HG02759 (cell line): ENCODE measurements at regions not wholly inside any gene's neighbourhood (a gene's known extent, or its start where the extent isn't known, plus 50 kb on each side); places are given as distances from the start of the nearest gene placed in this dataset.
A peak's percentile ranks its signal among the peaks of the same experiment; 100 is the strongest.
"Not testable (repeated sequence)": the region's sequence is repeated elsewhere in the genome, so short reads cannot be mapped to it uniquely, and the experiment has no call there.

Source experiments
- ATAC-seq: cut with Tn5 transposase; IDR thresholded peaks from one replicate; pipeline ENCODE4 v1.9.1; 2021; ENCODE audit warnings: mild to moderate bottlenecking, moderate library complexity; ENCODE audit not compliant: unreplicated experiment

DNA sequence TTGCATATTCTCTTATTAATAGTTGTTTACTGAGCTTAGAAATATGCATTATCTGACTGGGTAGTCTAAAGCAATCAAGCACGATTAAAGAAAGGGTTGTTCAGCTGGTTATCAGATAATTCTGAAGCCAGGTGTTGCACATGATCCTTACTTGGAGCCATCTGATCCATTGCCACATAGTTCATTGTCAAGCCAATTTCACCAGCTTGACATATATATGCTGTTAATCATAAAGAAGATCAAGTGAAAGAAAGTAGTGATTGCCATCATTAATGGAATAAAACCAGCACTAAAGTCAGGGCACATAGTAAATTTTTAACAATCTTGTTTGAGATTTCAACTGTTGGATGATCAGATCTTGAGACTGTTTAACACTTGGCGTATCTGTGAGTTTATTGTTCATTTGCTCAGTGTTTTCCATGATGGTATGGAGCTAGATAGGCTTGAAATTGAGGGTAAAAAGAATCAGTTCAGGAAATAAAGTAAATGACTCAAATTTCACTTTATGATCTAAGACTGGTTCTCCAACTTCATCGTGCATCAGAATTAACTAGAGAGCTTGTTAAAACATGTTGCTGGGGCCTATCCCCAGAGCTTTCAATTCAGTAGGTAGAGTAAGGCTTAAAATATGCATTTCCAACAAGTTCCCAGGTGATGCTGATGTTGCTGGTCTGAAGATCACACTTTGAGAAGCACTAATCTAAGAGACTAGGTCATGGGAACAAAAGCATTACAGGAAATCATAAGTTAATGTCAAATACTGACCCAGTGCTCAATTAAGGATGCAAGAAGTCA, 539.6 kb downstream of the SATB2 start:
- ATAC-seq, result no peak

GRCh38 chr2:198917275-198917674, 540.5 kb downstream of the SATB2 start:
- ATAC-seq, result no peak

DNA sequence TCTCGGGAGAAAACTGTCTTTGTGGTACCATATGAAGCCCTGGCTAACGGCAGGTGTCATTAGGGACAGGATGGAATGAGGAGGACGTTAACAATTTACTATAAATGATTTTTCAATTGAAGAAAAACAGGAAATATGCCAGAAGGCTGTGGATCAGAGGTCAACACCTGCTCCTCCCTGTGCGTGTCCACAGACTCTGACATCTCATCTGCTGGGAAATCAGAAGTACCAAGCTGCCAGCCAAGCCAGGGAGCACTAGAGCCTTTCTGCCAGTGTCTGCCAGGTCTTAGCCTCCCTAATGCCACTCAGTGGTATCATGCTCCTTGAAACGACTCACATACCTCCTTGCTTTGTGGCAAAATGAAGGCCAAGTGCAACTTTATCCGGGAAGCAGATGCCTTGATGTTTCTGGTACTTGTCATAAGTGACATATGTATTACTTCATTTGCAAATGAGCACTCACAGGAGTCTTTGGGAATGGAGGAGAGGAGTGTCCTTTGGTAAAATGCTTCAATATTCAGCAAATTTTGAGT, 541.1 kb downstream of the SATB2 start:
- ATAC-seq, result no peak

- ATAC-seq, result peak; percentile 98
Measured at GRCh38 chr2:198913394-198914152, 544.2 kb downstream of the SATB2 start.

DNA sequence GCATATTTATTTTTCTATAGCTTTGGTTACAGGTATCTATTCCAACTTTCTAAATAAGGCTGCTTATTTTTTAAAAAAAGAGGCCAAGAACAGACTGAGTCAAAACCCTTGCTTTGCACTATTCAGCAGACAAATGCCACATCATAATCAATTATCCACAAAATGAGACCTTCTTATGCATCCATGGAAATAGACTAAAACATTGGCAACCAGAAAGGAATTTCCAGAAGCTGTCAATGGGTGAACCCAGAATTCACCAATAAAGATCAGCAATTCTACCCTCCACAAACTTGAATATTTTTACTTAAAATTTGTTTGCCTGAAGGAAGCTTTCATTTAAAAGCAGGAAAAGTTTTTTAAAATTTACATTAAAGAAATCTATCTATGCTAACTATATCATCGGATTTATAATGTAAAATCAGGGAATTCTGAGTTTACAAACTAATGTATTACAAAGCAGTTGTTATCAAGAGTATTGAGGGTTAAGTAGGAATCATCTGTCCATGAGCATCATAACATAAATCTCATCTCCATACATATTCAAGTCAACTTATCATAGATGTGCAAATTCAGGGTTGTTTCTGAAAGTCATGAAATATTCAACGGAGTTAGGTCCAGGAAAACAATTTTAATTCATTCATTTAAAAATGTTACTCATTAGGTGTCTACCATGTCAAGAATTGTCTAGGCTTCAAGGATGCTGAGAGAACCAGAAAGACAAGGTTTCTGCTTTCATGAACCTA, 548.0 kb downstream of the SATB2 start:
- ATAC-seq, result no peak

DNA sequence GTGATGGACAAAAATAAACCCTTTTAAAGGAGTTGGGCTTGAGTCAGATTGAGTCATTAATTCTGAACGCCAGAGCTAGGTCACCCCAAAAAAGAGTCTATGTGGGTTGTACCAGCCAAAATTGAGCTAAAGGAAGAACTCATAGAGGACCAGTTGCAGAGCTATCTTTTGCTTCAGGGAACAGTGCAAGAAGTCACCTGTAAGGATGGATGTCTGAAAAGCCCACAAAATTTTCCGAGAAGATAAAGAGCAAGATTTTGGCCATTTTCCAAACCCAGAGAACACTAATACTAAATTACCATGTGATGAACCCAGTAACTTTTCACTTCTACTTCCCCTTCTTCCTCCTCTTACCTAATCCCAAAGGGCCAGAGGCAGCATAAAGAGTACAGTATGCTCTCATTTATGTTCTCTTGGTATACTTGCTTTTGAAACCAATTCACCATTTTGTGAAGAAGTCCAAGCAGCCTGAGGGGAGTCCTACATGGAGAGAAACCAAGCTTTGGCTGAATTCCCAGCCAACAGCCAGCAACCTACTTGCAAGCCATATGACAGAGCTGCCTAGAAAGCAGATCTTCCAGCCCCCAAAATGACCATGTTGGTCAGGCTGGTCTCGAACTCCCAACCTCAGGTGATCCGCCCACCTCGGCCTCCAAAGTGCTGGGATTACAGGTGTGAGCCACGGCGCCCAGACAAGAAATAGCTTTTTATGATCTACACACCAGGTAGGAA, 551.7 kb downstream of the SATB2 start:
- ATAC-seq, result peak; percentile 76

GRCh38 chr2:198901894-198902293, 555.8 kb downstream of the SATB2 start:
- ATAC-seq, result no peak

GRCh38 chr2:198900141-198900540, 557.6 kb downstream of the SATB2 start:
- ATAC-seq, result peak; percentile 47

GRCh38 chr2:198890490-198890889, 567.2 kb downstream of the SATB2 start:
- ATAC-seq, result peak; percentile 85

DNA sequence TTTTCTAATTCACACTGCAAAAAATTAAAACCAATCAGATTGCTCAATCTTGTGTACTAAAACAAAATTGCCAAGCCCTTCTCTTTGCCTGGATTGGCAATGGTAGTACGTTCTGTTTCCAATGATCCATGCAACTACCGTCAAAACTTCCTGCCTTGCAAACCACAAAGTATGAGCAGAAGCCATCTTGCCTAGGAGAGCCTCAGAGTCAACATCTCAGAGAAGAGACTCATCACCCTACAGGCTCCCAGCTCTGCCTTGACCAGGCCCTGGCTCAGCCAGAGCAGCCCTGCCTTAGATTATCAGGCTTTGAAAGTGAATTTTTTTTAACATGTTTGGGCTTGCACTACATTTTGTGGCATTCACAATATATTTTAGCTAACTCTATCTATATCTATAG, 574.1 kb downstream of the SATB2 start:
- ATAC-seq, result no peak

DNA sequence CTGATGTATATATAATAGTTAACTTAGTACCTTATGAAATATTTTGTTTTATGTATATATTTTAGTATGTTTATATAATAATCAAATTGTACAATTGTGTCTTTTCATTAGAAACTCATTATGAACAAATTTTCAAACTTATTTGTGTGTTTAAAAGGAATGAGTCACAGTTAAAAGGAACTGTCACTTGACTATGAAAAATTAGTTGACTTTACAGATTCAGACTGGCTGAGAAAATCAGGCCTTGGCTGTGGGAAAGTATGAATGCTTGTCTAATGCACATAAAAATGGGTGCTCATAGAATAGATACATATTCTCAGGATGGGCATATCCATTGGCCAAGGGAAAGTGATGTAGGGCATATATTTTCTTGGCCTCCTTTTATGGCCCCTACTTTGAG, 576.8 kb downstream of the SATB2 start:
- no peak for ATAC-seq

DNA sequence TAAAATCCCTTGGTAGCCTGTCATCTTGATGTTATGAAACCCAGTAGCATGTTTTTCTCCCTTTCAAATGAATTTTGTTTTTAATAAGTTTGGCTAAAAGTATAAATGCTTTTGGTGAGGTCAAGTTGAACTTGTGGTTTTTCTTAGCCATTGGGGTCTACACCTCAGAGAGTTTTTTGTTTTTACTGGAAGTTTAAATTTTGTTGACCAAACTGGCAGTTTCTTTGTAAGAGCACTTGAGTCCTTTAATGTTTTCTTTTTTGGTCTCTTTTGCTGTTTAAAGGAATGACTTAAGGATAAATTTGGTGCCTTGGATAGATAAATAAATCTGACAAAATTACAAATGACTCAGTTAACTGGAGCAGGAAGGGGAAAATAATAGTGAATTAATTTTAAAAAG, 577.3 kb downstream of the SATB2 start:
- ATAC-seq, result no peak

- ATAC-seq, result peak; percentile 67
Measured at GRCh38 chr2:198874472-198874858, 583.3 kb downstream of the SATB2 start.

DNA sequence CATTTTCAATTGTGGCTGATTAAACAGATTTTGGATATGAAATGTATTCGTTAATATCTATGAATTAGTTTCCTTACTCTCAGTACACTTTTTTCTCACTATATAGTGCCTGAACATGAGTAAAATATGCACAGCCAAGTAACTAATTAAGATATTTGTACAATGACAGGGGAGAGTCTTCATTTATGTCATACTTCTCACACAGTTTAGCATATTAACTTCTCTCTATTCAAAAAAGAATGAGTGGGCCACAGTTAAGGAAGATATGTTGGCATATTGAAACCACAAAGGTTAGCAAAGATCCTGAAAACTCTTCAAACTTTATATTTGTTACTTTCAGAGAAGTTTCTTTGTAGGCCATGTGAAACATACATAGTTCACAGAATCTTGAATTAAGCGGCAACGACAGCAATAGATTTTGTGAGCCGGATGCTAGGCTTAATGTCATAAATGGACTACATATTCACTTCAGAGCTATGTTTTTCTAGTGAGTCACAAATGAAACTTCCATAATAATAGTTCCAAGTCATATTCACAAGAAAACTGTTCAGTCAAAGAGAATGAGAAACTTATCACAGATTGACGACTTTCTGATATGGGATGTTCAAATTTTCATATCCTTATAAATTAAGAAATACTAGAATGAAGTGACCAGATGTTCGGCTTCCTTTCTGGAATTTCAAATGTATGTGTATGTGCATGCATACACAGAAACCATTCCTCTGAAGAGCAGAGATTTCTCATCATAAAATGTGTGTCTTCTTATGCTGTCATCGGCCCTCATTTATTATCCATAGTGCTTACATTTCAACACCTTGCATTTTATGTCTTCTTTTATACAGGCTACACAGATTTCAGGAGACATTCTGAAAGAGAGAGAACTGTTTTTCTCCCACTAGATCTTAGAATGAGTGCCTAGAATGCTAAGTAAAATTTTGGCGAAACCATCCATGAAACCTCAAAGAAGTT, 584.0 kb downstream of the SATB2 start:
- ATAC-seq, result no peak

DNA sequence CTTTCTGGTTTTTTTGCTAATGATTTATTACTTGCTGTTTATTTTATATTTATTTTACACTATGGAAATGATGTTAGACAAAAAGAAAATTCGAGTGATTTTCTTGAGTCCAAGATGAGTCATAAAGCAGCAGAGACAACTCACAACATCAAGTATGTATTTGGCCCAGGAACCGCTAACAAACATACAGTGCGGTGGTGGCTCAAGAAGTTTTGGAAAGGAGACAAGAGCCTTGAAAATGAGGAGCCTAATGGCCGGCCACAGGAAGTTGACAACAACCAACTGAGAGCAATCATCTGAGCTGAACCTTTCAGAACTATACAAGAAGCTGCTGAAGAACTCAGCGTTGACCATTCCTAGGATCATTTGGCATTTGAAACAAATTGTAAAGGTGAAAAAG, 594.1 kb downstream of the SATB2 start:
- no peak for ATAC-seq

- no peak for ATAC-seq
Measured at GRCh38 chr2:198861080-198861479, 596.7 kb downstream of the SATB2 start.

GRCh38 chr2:198857246-198857645, 600.5 kb downstream of the SATB2 start:
- no peak for ATAC-seq

DNA sequence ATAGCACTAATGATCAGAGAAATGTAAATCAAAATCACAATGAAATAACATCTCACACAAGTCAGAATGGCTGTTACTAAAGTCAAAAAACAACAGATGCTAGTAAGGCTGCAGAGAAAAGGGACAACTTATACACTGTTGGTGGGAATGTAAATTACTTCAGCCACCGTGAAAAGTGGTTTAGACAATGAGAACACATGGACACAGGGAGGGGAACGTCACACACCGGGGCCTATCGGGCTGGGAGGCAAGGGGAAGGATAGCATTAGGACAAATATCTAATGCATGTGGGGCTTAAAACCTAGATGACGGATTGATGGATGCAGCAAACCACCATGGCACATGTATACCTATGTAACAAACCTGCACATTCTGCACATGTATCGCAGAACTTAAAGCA, 602.0 kb downstream of the SATB2 start:
- not testable (repeated sequence) for ATAC-seq

DNA sequence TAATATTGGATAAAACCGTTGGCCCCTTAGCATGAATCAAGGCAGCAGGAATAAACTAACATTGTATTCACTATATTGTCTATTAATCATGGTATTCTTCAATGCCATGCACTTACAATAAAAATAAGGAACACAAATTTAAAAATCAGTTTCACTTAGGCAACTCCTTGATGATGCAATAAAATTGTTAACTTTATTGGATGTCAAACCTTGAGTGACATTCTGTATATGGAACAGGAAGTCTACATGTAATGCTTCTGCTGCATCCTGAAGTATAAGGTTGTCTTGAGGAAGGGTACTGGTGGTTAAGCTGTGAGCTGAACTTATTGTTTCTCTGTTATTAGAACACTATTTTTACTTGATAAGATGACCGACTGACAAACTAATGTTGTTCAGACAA, 605.5 kb downstream of the SATB2 start:
- ATAC-seq, result no peak

DNA sequence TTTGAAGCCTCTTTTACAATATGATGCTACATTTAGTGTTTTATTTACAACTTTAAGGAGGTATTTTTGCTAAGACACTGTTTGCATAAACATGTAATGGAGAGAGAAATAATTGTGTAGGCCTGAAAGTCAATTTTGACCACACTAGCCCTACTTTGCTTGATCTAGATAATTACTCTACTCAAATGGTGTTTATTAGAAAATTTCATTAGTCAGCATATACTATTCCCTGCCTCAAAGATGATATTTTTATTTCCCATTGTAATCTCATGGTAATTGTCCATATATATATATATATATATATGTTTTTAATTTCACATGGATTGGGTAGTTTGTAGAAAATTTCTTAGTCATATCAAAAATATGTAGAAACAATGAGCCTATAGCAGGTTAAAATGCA, 632.2 kb downstream of the SATB2 start:
- ATAC-seq, result no peak
